ENCODE measurements at regions not wholly inside any gene's neighbourhood (a gene's known extent, or its start where the extent isn't known, plus 50 kb on each side); places are given as distances from the start of the nearest gene placed in this dataset.

GRCh38 chr7:68348401-68348800, 1249.9 kb upstream of the AUTS2 start:
- TF ChIP-seq POLR2A (IDR thresholded peaks at IDR 0.05) (no peak), CTCF (IDR thresholded peaks at IDR 0.05) (no peak)

All from ovary (tissue), 3 donors.